GM18867 (cell line): ENCODE measurements at regions not wholly inside any gene's neighbourhood (a gene's known extent, or its start where the extent isn't known, plus 50 kb on each side); places are given as distances from the start of the nearest gene placed in this dataset.
A peak's percentile ranks its signal among the peaks of the same experiment; 100 is the strongest.
"Not testable (repeated sequence)": the region's sequence is repeated elsewhere in the genome, so short reads cannot be mapped to it uniquely, and the experiment has no call there.

Experiments used
- ATAC-seq: cut with Tn5 transposase; IDR thresholded peaks from one replicate; pipeline ENCODE4 v1.9.1; 2021; ENCODE audit warnings: mild to moderate bottlenecking, moderate library complexity; ENCODE audit not compliant: unreplicated experiment

DNA sequence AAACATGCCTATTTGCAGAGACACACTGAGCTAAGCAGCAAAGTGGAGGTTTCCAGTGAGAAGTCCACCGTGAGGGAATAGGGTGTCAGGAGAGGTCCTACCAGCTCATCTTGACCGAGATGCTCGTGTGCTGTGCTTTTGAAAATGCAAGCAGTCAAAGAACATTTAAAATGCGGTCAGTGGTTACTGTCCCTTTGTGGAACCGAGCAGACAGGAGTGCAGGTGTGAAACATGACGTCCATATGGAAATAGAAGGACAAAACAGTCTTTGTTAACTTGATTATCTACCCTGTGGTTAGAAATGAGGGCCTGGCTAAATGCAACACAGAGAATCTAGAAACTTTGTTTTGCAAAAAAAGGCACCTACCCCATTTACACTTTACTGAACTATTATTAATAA, 473.3 kb downstream of the SPATA31A6 start:
- not testable (repeated sequence) for ATAC-seq

DNA sequence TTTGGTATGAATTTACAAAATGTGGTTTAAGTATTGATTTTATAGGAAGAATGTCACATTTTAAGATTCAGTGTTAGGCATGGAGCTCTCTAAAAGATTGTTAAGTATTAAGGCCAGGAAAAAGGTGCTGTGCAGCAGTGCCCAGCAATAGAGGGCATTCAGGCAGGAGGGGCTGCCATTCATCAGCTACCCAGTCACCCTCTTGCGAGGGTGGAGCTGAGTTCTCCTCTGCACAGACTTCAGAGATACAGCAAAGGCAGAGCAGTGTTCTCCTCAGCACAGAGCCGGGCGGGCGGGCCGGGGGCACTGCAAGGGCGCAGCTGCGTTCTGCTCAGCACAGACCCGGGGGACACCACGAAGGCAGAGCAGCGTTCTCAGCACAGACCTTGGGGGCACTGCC, 474.0 kb downstream of the SPATA31A6 start:
- not testable (repeated sequence) for ATAC-seq

DNA sequence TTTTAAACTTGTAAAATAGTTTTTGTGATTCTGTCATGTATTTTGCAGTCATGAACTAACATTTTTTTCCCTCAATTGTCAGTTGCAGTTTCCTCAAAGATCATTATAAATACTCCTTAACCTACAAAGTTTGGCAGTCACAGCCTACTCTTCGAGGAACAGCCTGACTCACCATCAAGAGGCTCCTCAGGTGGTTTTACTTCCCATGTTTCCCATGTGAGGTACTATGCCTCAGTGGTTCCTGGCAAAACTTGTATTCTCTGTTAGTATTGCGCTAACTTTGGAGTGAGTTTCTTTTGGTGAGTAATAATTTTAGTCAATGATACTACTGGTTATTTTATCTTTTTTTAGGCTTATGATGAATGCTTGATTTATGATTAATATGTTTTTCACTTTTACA, 513.7 kb downstream of the SPATA31A6 start:
- ATAC-seq = not testable (repeated sequence)

DNA sequence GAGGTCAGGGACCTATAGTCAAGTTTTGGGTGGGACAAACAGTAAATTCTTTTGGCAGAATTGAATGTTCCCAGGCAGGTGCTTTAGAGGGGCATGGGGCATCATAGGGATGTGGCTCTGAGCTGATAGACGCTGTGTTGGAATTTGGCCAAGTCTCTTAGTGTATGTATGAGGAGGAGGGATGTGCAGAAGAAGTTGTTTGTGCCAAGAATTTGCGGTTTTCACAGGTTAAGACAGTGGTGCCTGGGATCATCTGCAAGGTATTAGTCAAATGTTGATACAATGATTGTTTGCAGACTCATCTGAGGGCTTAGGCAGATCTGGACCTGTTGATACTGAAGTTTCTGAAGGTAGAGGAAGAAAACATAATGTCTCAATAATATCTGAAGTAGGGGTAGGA, 519.4 kb downstream of the SPATA31A6 start:
- ATAC-seq = not testable (repeated sequence)

- not testable (repeated sequence) for ATAC-seq
Observed at GRCh38 chr9:42724841-42725835, 541.7 kb downstream of the SPATA31A6 start.

GRCh38 chr9:42743030-42743814, 559.8 kb downstream of the SPATA31A6 start:
- ATAC-seq = peak; percentile 83

GRCh38 chr9:42757251-42757650, 573.8 kb downstream of the SPATA31A6 start:
- ATAC-seq = not testable (repeated sequence)

DNA sequence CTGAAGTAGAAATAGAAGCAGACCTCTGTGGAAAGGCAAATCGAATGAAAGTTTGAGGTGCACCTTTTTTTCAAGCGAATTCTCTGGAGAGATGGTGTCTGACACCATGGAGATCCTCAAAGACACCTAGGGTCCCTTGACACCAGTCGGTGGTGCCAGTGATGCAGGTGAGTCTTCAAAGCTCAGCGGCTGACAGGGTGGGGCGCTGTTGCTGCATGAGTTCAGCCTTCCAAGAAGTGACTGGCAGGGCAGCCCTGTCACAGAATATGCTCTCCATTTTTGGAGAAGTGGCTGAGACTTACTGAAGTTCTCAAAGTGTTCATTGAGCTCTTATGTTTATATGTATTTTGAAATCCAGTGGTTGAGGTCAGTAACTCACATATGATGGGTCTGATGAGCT, 575.9 kb downstream of the SPATA31A6 start:
- peak; percentile 63 for ATAC-seq

DNA sequence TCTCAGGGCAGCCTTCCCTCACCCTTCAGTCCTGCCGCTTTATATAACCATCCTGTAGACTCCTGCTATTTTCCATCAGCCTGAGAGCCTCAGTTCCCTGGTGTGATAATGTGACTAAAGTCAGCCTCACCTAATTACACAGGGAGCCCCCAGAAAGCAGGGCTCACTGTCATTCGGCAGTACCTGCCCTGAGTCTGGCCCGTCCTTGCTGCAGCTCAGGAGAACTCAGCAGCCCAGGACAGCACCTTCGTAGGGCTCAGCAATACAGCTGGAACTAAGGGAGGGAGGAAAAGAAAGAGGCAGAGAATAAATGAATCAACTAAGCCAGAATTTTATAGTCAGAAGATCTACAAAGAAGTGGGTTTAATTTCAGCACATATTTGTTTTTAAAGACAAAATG, 598.7 kb downstream of the SPATA31A6 start:
- ATAC-seq = not testable (repeated sequence)

DNA sequence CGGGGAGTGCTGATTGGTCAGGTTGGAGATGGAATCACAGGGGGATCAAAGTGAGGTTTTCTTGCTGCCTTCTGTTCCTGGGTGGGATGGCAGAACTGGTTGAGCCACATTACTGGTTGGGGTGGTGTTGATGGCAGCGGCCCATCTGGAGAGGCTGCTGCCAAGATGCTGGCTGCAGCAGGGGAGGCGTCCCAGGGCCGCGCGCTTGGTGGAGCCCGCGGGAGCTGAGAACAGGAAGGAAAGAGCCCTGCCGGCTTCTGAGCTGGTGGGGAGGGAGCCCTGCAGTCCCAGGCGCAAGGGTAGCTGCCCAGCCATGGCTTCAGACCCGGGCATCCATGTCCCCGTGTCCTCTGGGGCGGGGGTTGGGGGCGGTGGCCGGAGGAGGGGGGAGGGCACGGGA, 609.3 kb downstream of the SPATA31A6 start:
- not testable (repeated sequence) for ATAC-seq

- ATAC-seq = peak; percentile 77
Observed at GRCh38 chr9:42798571-42798970, 615.1 kb downstream of the SPATA31A6 start.

GRCh38 chr9:42802716-42803115, 619.3 kb downstream of the SPATA31A6 start:
- ATAC-seq = not testable (repeated sequence)

GRCh38 chr9:42806674-42807073, 623.2 kb downstream of the SPATA31A6 start:
- not testable (repeated sequence) for ATAC-seq

GRCh38 chr9:42821468-42821867, 638.0 kb downstream of the SPATA31A6 start:
- not testable (repeated sequence) for ATAC-seq

DNA sequence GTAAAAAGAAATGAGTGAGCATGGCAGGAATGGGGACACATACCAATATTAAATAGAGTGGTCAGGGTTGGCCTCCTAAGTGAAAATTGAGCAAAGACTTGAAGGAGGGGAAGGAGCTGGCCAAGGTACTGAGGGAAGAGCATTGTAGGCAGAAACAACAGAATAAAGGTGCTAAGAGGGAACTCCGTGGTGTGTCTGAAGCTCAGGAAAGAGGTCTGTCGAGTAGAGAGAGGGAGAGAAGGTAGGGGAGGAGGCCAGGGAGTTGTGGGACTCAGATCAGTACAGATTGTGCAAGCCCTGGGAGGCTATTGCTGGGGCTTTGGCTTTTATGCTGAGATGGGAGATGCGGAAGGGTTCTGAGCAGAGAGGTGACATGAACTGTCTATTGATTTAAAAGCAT, 664.7 kb downstream of the SPATA31A6 start:
- not testable (repeated sequence) for ATAC-seq

GRCh38 chr9:42850896-42851693, 667.6 kb downstream of the SPATA31A6 start:
- not testable (repeated sequence) for ATAC-seq

DNA sequence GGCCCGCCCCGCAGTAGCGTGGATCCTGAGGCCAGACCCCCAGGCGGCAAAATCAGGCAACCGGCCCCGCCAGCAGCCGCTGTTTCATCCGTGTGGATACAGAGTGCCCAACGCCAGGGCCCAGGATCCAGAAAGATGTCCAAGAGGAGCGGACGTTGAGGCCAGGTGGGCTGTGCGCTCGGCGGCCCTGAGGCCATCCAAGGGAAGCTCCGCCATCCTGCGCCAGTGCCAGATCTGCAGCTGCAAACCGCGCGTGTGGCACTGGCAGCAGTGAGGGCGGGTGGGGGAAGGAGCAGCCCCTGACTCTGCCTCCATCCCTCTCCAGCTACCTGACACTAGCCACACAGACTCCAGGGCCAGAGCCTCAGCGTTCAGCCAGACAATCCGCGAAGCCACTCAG, 668.2 kb downstream of the SPATA31A6 start:
- not testable (repeated sequence) for ATAC-seq

GRCh38 chr9:42852133-42852930, 668.9 kb downstream of the SPATA31A6 start:
- ATAC-seq = peak; percentile 78

DNA sequence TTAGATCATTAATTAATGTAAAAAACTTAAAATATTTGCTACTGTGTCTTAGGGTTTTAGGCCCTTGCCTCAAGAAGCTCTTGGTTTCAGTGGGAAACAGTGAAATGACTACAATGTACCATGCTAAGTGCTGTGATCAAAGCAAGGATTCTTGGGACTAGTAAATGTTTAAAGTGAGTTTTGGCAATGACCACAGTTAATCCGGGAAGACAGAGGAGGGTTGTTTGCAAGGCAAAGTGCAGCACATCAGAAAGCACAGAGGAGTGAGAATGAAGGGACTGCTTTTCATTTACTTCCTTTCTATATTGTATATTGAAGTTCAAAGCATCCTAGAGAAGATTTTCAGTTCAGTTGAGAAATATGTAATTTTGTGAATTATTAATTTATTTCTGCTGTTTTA, 676.7 kb downstream of the SPATA31A6 start:
- ATAC-seq = not testable (repeated sequence)

DNA sequence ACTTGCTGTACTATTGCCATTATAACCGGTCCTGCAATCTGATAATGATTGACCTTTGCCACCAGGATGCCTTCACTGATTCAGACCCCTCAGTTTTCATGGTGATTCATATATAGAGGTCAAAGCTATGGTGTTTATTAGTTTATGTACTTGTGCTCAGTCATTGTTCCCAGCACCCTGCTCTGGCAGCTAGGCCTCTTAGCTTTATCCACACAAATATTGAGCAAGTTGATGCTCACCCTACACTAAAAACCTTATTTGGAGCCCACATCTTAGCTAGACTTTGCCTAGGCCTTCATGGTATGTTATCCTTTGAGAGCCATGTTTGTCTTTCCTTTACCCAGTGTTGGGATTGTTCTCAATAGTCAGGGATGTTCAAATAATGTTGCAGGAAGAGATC, 679.0 kb downstream of the SPATA31A6 start:
- ATAC-seq = not testable (repeated sequence)
